ENCODE measurements at regions not wholly inside any gene's neighbourhood (a gene's known extent, or its start where the extent isn't known, plus 50 kb on each side); places are given as distances from the start of the nearest gene placed in this dataset.

GRCh38 chr11:64492561-64492960 lies 63.2 kb upstream of the SLC22A11 start:
- TF ChIP-seq EZH2phosphoT487 (IDR thresholded peaks at IDR 0.05; ENCODE audit: low read depth, severe bottlenecking, unreplicated experiment): no peak
- TF ChIP-seq CTCF (IDR thresholded peaks at IDR 0.05; ENCODE audit: poor library complexity): no peak
- TF ChIP-seq EZH2 (IDR thresholded peaks at IDR 0.05; ENCODE audit: borderline replicate concordance): no peak

All from hepatocyte (in vitro differentiated cells).